PC-3 (cell line): ENCODE measurements at regions not wholly inside any gene's neighbourhood (a gene's known extent, or its start where the extent isn't known, plus 50 kb on each side); places are given as distances from the start of the nearest gene placed in this dataset. TPM values are rescaled to one million over a fixed set of nuclear protein-coding genes. Genes with fewer than 3 reads are reported as not detected.

Source experiments
- ATAC-seq: fragments of 200-7000 bp; cut with Tn5 transposase; 2 replicates; pipeline ENCODE4 v1.9.1; 2020; ENCODE audit warnings: mild to moderate bottlenecking, moderate library complexity
- BruUV-seq: library from RNA; stranded (reverse); fragments of 400-500 nt; replicated peaks from 2 replicates; lab custom pipeline; 2021; lab: Mats Ljungman, UMichigan
- CTCF ChIA-PET: fragments of 300-600 bp; sonication (Branson Sonifier 250); formaldehyde crosslinking; loops from one replicate; lab custom pipeline; 2022; ENCODE audit warnings: antibody characterized with exemption; lab: Charles Lee
- POLR2A ChIA-PET: fragments of 300-600 bp; sonication (Branson Sonifier 250); formaldehyde crosslinking; loops from one replicate; lab custom pipeline; 2022; ENCODE audit warnings: antibody characterized with exemption; ENCODE audit not compliant: unreplicated experiment; lab: Charles Lee
- DNase-seq: peaks from one replicate; pipeline ENCODE4 v3.0.0-alpha.2; 2015
- H2AFZ ChIP-seq: fragments of 300-600 bp; sonication (generic); 2 replicates; pipeline ENCODE4 v1.6.0; 2016; ENCODE audit warnings: antibody characterized with exemption, low read length
- H3F3A ChIP-seq: fragments of 300-600 bp; sonication (generic); one replicate; pipeline ENCODE4 v1.6.0; 2017; ENCODE audit warnings: antibody characterized with exemption, low read length, control low read depth, mild to moderate bottlenecking; ENCODE audit not compliant: unreplicated experiment
- H3K27ac ChIP-seq: fragments of 300-600 bp; sonication (generic); 2 replicates; pipeline ENCODE4 v1.5.1; 2016; ENCODE audit warnings: mild to moderate bottlenecking, low read length
- H3K27me3 ChIP-seq: fragments of 300-600 bp; sonication (generic); 2 replicates; pipeline ENCODE4 v1.6.1; 2016; ENCODE audit warnings: low read length, mixed read lengths
- H3K36me3 ChIP-seq: fragments of 300-600 bp; sonication (generic); 2 replicates; pipeline ENCODE4 v1.6.1; 2016; ENCODE audit warnings: low read depth, mixed run types, low read length, mixed read lengths
- H3K4me1 ChIP-seq: fragments of 300-600 bp; sonication (generic); 2 replicates; pipeline ENCODE4 v1.5.1; 2016; ENCODE audit warnings: low read length; ENCODE audit not compliant: insufficient read depth
- H3K4me2 ChIP-seq: fragments of 300-600 bp; sonication (generic); 2 replicates; pipeline ENCODE4 v1.6.0; 2016; ENCODE audit warnings: low read length
- H3K4me3 ChIP-seq: fragments of 300-600 bp; sonication (generic); 2 replicates; pipeline ENCODE4 v1.5.1; 2016; ENCODE audit warnings: mild to moderate bottlenecking, low read length, mixed read lengths
- H3K79me2 ChIP-seq: fragments of 300-600 bp; sonication (generic); 2 replicates; pipeline ENCODE4 v1.6.1; 2017; ENCODE audit warnings: low read length, mixed read lengths
- H3K9ac ChIP-seq: fragments of 300-600 bp; sonication (generic); 2 replicates; pipeline ENCODE4 v1.6.0; 2016; ENCODE audit warnings: mild to moderate bottlenecking, low read length
- H3K9me2 ChIP-seq: fragments of 300-600 bp; sonication (generic); replicated peaks from 2 replicates; pipeline ENCODE4 v1.6.1; 2016; ENCODE audit warnings: mixed run types, low read length, mixed read lengths
- H3K9me3 ChIP-seq: fragments of 300-600 bp; sonication (generic); 2 replicates; pipeline ENCODE4 v1.6.1; 2016; ENCODE audit warnings: low read length, mixed read lengths
- H4K20me1 ChIP-seq: fragments of 300-600 bp; sonication (generic); 2 replicates; pipeline ENCODE4 v1.6.1; 2016; ENCODE audit warnings: low read length, mixed read lengths
- CTCF ChIP-seq: fragments of 300-600 bp; sonication (generic); conservative IDR thresholded peaks from 2 replicates; pipeline ENCODE4 v1.5.1; 2017; ENCODE audit warnings: antibody characterized with exemption, low read depth, mild to moderate bottlenecking, low read length
- EZH2 ChIP-seq: fragments of 300-600 bp; sonication (generic); IDR thresholded peaks from one replicate; pipeline ENCODE4 v1.6.1; 2017; ENCODE audit warnings: antibody characterized with exemption, mild to moderate bottlenecking, low read length; ENCODE audit not compliant: unreplicated experiment
- EZH2phosphoT487 ChIP-seq: fragments of 300-600 bp; sonication (generic); IDR thresholded peaks from 2 replicates; pipeline ENCODE4 v1.6.1; 2018; ENCODE audit warnings: mild to moderate bottlenecking, antibody characterized with exemption, low read length, borderline replicate concordance
- intact Hi-C: fragments of 100-400 bp; cut with micrococcal nuclease; formaldehyde crosslinking; loops from 2 replicates; pipeline ENCODE4 v1.9.0; 2023
- microRNA-seq: library from miRNA; unstranded; fragments of <30 nt; microRNA quantifications from one replicate; pipeline ENCODE4 v1.1.0, GENCODE V29; 2020; ENCODE audit not compliant: unreplicated experiment

GRCh38 chr5:82330530-82331270 is 52.5 kb upstream of the RPS23 start:
- Histone ChIP-seq H3K4me3 (no peak overlapping the region), H3K4me1 (no peaks in the 10 kb centered on the region), H3K9me2 (no peaks in the 10 kb centered on the region), H3K9me3 (no peaks in the 10 kb centered on the region), H3K79me2 (no peaks in the 10 kb centered on the region), H3K27ac (no peak overlapping the region), H3F3A (no peaks in the 10 kb centered on the region), H3K9ac (no peak overlapping the region), H3K36me3 (no peaks in the 10 kb centered on the region), H3K4me2 (no peak overlapping the region), H3K27me3 (no peaks in the 10 kb centered on the region), H4K20me1 (no peaks in the 10 kb centered on the region), H2AFZ (no peak overlapping the region)
- CTCF ChIA-PET = no interaction called here
- no peak for ATAC-seq
- POLR2A ChIA-PET = no interaction called here
- DNase-seq = no peak
- TF ChIP-seq CTCF = no peak
- TF ChIP-seq EZH2 = no peak
- TF ChIP-seq EZH2phosphoT487 = no peak
- intact Hi-C loops = no loop called here
- no TSS peak for BruUV-seq

GRCh38 chr5:82329393-82329792 is 51.2 kb upstream of the RPS23 start:
- H3K79me2 ChIP-seq = no peaks in the 10 kb centered on the region
- no peak for ATAC-seq
- H3K9me2 ChIP-seq = no peaks in the 10 kb centered on the region
- no peaks in the 10 kb centered on the region for H3K4me1 ChIP-seq
- no peak overlapping the region for H2AFZ ChIP-seq
- intact Hi-C loops = no loop called here
- no peak overlapping the region for H3K9ac ChIP-seq
- H3K4me3 ChIP-seq = no peak overlapping the region
- H4K20me1 ChIP-seq = no peaks in the 10 kb centered on the region
- no peak for TF ChIP-seq EZH2phosphoT487
- TF ChIP-seq EZH2 = no peak
- no peak for TF ChIP-seq CTCF
- no peaks in the 10 kb centered on the region for H3K9me3 ChIP-seq
- H3K27ac ChIP-seq = no peak overlapping the region
- no TSS peak for BruUV-seq
- POLR2A ChIA-PET = no interaction called here
- no peaks in the 10 kb centered on the region for H3K36me3 ChIP-seq
- DNase-seq = no peak
- no peaks in the 10 kb centered on the region for H3F3A ChIP-seq
- CTCF ChIA-PET = no interaction called here
- H3K27me3 ChIP-seq = no peaks in the 10 kb centered on the region
- H3K4me2 ChIP-seq = no peak overlapping the region

Small RNA genes lying in the stretch of these regions (microRNA-seq; reads per million reads assigned to microRNA genes)
- not detected for gene MIR3977
